ENCODE measurements at regions not wholly inside any gene's neighbourhood (a gene's known extent, or its start where the extent isn't known, plus 50 kb on each side); places are given as distances from the start of the nearest gene placed in this dataset.

- DNase-seq (ENCODE audit: low read depth), result no peak
Observed at GRCh38 chr6:17226786-17227233, 54.4 kb upstream of the RBM24 start.

DNA sequence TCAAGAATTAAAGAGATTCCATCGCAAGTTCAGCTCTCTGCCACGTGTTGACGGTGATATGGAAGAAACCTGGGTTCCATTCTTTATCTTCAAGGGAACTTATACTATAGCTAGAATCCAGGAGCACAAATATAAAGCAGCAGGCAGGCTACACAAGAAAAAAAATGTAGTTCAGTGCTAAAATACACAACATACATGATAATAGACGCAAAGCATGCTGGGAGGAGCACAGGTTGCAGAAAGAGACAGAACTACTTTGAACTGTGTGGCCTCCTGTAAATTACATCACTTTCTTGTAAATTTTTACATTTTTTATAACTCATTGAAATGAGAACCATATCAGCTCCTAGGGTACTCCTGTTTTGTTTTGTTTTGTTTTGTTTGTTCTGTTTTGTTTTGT lies 53.8 kb upstream of the RBM24 start:
- DNase-seq (ENCODE audit: low read depth), result no peak
